Mucosa of rectum (tissue), 2 donors: ENCODE measurements at regions not wholly inside any gene's neighbourhood (a gene's known extent, or its start where the extent isn't known, plus 50 kb on each side); places are given as distances from the start of the nearest gene placed in this dataset.

Experiments used
- H3K27ac ChIP-seq, 2 donors: one replicate each; pipeline ENCODE4 v1.7.0; 2013; ENCODE audit warnings: inconsistent platforms in 2 of 2, low read depth in 2 of 2, low read length in 2 of 2
- H3K27me3 ChIP-seq, 2 donors: one replicate each; pipeline ENCODE4 v1.7.0; 2013; ENCODE audit warnings: low read length in 2 of 2; ENCODE audit not compliant: control insufficient read depth in 2 of 2, insufficient read depth in 2 of 2
- H3K36me3 ChIP-seq, 2 donors: one replicate each; pipeline ENCODE4 v1.7.0; 2013; ENCODE audit warnings: low read length in 2 of 2; ENCODE audit not compliant: control insufficient read depth in 2 of 2, insufficient read depth in 2 of 2
- H3K4me1 ChIP-seq, 2 donors: one replicate each; pipeline ENCODE4 v1.7.0; 2013; ENCODE audit warnings: low read length in 2 of 2, mild to moderate bottlenecking in 1 of 2; ENCODE audit not compliant: control insufficient read depth in 2 of 2, insufficient read depth in 2 of 2
- H3K4me3 ChIP-seq, 2 donors: one replicate each; pipeline ENCODE4 v1.7.0; 2013; ENCODE audit warnings: low read length in 2 of 2
- H3K9ac ChIP-seq, 2 donors: one replicate each; pipeline ENCODE4 v1.7.0; 2013; ENCODE audit warnings: low read length in 2 of 2, low read depth in 1 of 2, mild to moderate bottlenecking in 1 of 2
- H3K9me3 ChIP-seq, 2 donors: one replicate each; pipeline ENCODE4 v1.7.0; 2013; ENCODE audit warnings: low read length in 2 of 2; ENCODE audit not compliant: control insufficient read depth in 2 of 2
- donor health status: healthy.
- donor health status: Normal muscosa, but diverticular disease.

DNA sequence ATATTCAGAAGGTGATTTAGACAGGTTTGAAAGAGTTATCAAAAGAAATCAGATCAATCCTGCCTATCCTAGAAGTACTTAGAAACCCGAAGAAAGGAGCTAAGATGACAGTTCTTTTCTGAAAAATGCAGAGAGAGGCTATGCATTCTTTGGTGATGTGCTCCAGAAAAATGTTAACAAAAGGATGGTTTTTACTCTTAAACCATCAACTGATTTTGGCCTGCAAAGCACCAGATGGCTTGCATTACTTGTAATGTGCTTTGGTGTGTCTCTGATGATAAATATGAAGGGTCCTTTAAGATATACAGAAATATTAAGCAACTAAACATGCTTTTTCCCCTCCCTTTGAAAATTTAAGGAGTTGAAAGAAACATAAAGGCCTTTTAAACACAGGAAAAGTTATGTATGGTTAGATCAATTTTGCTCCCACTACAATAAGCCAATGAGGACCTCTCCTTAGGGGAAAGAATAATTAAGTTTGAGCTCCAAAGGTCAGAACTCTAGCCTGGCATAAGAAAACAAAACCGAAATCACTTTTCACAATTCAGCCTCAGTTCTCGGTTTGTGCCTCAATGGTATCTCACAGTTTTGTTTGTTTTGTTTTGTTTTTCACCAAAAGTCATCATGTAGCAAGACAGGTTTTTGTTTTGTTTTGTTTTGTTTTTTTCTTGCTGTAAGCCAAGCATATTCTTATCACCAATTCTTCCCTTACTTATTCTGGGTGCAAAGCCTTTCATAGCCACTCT is 302.4 kb upstream of the NT5C1B start:
- no peak overlapping the region for H3K27ac ChIP-seq
- no peaks in the 10 kb centered on the region for H3K27me3 ChIP-seq
- H3K9me3 ChIP-seq = no peaks in the 10 kb centered on the region
- peaks cover 0 to 2% of the 10 kb centered on the region in 2 donors for H3K4me1 ChIP-seq
- H3K4me3 ChIP-seq = no peak overlapping the region
- H3K9ac ChIP-seq = no peak overlapping the region
- no peaks in the 10 kb centered on the region for H3K36me3 ChIP-seq

DNA sequence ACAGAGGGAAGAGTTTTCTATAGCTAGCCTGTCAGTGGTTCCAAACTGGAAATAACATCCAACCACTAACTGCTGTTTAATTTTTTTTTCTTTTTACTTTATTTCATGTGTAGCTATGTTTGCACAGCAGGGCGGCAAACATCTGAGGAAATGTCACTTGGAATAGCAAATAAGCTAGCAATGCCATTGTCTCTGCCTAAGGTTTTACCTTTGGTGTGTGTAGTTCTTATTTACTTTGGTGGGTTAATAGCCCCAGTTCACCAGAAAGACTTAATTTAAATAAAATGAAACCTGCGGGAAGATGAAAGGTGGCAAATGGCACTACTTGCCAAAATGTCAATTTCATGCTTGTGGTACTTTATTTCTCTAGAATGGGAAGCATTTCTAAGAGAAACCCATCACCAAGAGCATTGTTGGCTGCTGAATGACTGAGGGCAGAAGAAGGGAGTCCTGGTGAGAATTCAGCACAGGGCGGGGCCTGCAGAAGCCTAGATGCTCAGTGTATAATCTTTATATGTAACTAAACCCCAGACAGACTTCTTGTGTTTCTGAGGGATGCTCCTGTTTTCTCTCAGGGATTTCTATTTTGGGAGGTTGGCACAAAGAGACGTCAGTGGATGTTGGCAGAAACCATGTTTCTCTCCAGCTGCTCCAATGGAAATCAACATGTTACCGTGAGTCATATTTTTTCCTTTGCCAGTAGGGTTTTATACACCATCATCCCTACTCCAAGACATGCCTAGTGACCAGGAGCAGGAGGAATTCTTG is 300.4 kb upstream of the NT5C1B start:
- H3K4me3 ChIP-seq = no peak overlapping the region
- no peak overlapping the region for H3K27ac ChIP-seq
- H3K27me3 ChIP-seq = no peaks in the 10 kb centered on the region
- H3K4me1 ChIP-seq = peaks cover 0 to 2% of the 10 kb centered on the region in 2 donors
- H3K9ac ChIP-seq = no peak overlapping the region
- H3K9me3 ChIP-seq = no peaks in the 10 kb centered on the region
- H3K36me3 ChIP-seq = no peaks in the 10 kb centered on the region

DNA sequence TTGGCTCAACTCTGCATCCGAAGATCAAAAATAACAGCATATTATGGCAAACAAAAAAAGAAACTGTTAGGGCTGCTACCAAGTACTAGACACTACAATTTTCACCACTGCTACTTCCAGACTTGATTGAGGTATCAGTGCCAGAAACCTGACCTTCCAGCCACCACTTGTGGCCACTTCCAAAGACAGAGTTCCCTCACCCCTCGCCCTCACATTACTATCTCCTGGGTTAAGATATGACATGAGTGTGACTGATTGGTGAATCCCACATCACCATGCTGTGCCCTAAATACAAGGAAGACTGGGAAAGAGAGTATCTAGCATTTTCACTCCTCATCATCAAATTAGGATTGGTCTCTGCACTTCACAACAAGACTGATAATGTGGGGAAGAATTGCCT is 296.1 kb upstream of the NT5C1B start:
- Histone ChIP-seq H3K4me3 (no peak overlapping the region), H3K27ac (no peak overlapping the region), H3K27me3 (no peaks in the 10 kb centered on the region), H3K36me3 (no peaks in the 10 kb centered on the region), H3K9ac (no peak overlapping the region), H3K4me1 (peaks cover 0 to 2% of the 10 kb centered on the region in 2 donors), H3K9me3 (no peaks in the 10 kb centered on the region)

DNA sequence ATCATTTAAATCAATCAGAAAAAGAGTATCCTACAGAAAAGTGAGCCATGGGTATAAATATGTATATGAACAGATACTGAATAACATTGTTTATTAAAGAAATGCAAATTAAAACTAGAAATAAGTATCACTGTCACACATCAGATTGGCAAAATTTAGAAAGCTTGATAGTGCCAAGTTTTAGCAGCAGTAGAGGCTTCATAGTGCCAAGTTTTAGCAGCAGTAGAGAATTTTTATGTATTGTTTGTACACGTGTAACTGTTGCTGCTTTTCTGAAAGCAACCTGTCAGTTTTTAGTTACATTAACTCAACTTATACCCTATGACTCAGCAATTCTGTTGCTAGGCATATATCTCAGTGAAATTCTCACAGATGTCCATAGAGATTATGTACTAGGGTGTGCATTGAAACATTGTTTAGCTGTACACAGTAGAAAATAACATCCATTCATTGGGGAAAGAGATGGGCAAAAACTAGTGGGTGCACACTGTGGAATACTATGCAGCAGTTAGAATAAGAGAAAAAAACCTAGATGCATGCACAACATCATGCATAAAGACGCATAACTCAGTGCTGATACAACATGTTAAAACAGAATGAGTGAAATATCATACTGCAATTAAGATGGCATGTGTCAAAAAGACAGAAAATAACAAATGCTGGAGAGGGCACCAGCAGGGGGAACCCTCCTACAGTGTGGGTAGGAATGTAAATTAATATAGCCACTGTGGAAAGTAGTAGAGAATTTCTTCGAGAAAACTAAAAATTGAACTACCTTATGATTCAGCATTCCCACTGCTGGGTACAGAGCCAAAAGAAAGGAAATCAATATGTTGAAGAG is 294.5 kb upstream of the NT5C1B start:
- Histone ChIP-seq H3K9me3 (no peaks in the 10 kb centered on the region), H3K27ac (no peak overlapping the region), H3K4me3 (no peak overlapping the region), H3K4me1 (no peaks in the 10 kb centered on the region), H3K36me3 (no peaks in the 10 kb centered on the region), H3K9ac (no peak overlapping the region), H3K27me3 (no peaks in the 10 kb centered on the region)

DNA sequence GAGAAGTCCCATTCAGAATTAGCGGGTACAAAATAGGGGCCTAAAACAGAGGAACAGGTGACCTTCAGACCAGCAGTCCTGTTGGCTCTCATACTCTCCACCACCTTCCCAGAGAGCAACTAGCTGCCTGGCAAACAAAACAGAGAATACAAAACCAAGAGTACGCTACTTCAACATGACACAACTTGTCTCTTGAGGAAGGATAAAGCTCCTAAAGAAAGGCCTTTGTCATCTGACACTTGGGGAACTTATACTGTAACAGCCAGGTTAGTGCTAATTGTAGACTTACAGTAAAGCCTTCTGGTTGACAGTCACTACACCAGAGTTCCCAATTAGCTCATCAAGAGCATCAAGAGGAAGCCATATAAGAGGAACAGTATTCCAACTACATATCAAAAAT is 282.1 kb upstream of the NT5C1B start:
- Histone ChIP-seq H3K36me3 (no peaks in the 10 kb centered on the region), H3K27ac (no peak overlapping the region), H3K4me1 (no peaks in the 10 kb centered on the region), H3K9ac (no peak overlapping the region), H3K27me3 (no peaks in the 10 kb centered on the region), H3K9me3 (no peaks in the 10 kb centered on the region), H3K4me3 (no peak overlapping the region)

DNA sequence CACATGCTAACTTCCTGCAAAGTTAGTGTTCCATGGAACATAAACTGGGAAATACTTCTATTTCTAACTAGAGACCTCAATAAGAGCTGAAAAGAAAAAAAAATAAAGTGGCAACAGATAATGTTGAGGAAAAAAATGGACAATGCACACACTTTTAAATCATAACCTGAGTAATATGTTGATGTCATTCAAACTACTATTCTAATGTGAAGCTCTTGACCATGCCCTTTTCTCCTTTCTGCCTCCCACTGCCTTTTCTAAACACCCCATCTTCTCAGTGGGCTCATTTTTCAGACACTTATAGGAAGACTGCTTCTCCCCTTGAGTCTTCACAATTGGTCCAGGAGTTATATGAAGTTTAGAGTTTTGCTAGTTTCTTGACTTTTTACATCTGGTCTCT is 280.9 kb upstream of the NT5C1B start:
- H3K27me3 ChIP-seq = no peaks in the 10 kb centered on the region
- no peak overlapping the region for H3K27ac ChIP-seq
- H3K9me3 ChIP-seq = no peaks in the 10 kb centered on the region
- no peaks in the 10 kb centered on the region for H3K4me1 ChIP-seq
- no peak overlapping the region for H3K4me3 ChIP-seq
- no peak overlapping the region for H3K9ac ChIP-seq
- no peaks in the 10 kb centered on the region for H3K36me3 ChIP-seq

DNA sequence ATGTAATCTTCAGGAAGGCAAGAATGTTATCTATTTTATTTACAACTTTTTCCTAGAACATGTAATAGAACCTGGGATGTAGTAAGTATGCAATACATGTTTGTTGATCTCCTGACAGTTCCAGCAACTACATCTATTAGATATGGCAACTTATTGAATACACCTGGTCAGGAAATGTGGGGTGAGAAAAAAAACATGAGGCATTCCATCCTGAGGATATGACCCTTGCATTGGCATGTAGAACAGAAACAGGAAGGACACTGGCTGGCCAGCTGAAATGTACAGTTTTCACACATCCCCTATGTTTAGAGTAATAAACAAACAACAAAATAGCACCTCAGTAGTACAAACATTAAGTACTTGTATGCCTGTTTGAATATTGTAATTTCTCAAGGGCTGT is 272.6 kb upstream of the NT5C1B start:
- H3K4me1 ChIP-seq = no peaks in the 10 kb centered on the region
- H3K27ac ChIP-seq = no peak overlapping the region
- no peak overlapping the region for H3K9ac ChIP-seq
- H3K4me3 ChIP-seq = no peak overlapping the region
- H3K9me3 ChIP-seq = no peaks in the 10 kb centered on the region
- H3K27me3 ChIP-seq = no peaks in the 10 kb centered on the region
- no peaks in the 10 kb centered on the region for H3K36me3 ChIP-seq

DNA sequence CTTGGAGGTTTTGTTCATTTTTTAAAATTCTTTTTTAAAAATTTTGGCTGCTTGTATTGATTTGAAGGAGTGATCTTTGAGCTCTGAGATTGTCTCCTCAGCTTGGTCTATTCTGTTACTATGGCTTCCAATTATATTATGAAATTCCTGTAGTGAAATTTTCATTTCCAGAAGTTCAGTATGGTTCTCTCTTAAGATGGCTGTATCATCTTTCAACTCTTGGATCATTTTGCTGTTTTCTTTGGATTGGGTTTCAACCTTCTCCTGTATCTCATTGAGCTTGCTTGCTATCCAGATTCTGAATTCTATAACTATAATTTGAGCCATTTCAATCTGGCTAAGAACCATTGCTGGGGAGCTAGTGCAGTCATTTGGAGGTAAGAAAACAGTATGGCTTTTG is 270.8 kb upstream of the NT5C1B start:
- Histone ChIP-seq H3K27ac (no peak overlapping the region), H3K4me1 (no peaks in the 10 kb centered on the region), H3K4me3 (no peak overlapping the region), H3K9me3 (no peaks in the 10 kb centered on the region), H3K27me3 (no peaks in the 10 kb centered on the region), H3K9ac (no peak overlapping the region), H3K36me3 (no peaks in the 10 kb centered on the region)

DNA sequence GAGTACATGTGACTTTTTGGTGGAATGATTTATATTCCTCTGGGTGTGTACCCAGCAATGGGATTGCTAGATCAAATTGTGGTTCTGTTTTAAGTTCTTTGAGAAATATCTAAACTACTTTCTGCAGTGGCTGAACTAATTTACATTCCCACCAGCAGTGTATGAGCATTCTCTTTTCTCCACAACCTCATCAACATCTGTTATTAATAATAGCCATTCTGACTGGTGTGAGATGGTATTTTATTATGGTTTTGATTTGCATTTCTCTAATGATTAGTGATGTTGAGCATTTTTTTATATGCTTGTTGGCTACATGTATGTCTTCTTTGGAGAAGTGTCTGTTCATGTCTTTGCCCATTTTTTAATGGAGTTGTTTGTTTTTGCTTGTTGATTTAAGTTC is 267.4 kb upstream of the NT5C1B start:
- H3K36me3 ChIP-seq = no peaks in the 10 kb centered on the region
- H3K27ac ChIP-seq = no peak overlapping the region
- no peaks in the 10 kb centered on the region for H3K27me3 ChIP-seq
- H3K4me3 ChIP-seq = no peak overlapping the region
- H3K9me3 ChIP-seq = no peaks in the 10 kb centered on the region
- H3K4me1 ChIP-seq = no peaks in the 10 kb centered on the region
- H3K9ac ChIP-seq = no peak overlapping the region

DNA sequence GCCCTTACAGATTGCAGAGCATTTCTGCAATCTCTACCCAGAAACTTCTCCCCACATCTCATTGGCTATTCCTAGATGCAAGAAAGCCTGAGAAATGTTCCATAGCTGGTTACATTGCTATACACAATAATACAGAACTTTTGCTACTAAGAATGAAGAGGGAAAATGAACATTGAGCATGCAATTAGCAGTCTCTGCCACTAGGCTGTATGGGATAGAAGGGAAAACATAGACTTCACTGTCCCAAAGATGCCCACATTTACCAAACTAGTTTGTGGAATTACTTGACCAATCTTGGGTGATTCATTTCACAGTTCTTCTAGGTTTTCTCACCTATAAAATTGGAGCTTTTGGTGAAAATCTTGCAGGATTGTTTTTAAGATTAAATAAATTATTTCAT is 265.7 kb upstream of the NT5C1B start:
- Histone ChIP-seq H3K27ac (no peak overlapping the region), H3K9me3 (no peaks in the 10 kb centered on the region), H3K27me3 (no peaks in the 10 kb centered on the region), H3K4me3 (no peak overlapping the region), H3K36me3 (no peaks in the 10 kb centered on the region), H3K9ac (no peak overlapping the region), H3K4me1 (no peaks in the 10 kb centered on the region)
